T-cell (primary cell): ENCODE measurements at regions not wholly inside any gene's neighbourhood (a gene's known extent, or its start where the extent isn't known, plus 50 kb on each side); places are given as distances from the start of the nearest gene placed in this dataset.

Experiments
- ATAC-seq, 4 experiments: fragments of 200-7000 bp in 3 of 4; fragments of 150-1000 bp in 1 of 4; cut with Tn5 transposase; replicated peaks in 1 of 4; 1 replicate in 3 of 4; 2 replicates in 1 of 4; pipeline ENCODE4 v1.10.0; 2021; ENCODE audit warnings: moderate library complexity in 3 of 4, mild to moderate bottlenecking in 2 of 4, moderate number of reproducible peaks in 1 of 4
- CTCF ChIA-PET, 2 donors: fragments of 300-600 bp; sonication (Branson Sonifier 250); formaldehyde crosslinking; loops; one replicate each; lab custom pipeline; 2022; ENCODE audit warnings: antibody characterized with exemption in 2 of 2; lab: Charles Lee
- POLR2A ChIA-PET, 2 donors: fragments of 300-600 bp; sonication (Branson Sonifier 250); formaldehyde crosslinking; loops; one replicate each; lab custom pipeline; 2022; ENCODE audit warnings: antibody characterized with exemption in 2 of 2; lab: Charles Lee
- DNase-seq, 35 experiments: peaks; one replicate each; pipeline versions ENCODE4 v3.0.0 to v3.0.0-alpha.2; 2013 to 2023
- H3K27ac ChIP-seq: one replicate; pipeline ENCODE4 v1.5.1; 2013; ENCODE audit warnings: low read length
- H3K27me3 ChIP-seq, 2 experiments: replicated peaks in 1 of 2; 1 replicate in 1 of 2; 2 replicates in 1 of 2; pipeline versions ENCODE4 v1.6.1 to v1.7.0; 2013; ENCODE audit warnings: low read length in 1 of 2, mixed read lengths in 1 of 2; ENCODE audit not compliant: control insufficient read depth in 2 of 2, insufficient read depth in 2 of 2; ENCODE audit errors: extremely low read depth in 1 of 2
- H3K36me3 ChIP-seq, 2 donors: 1 replicate in 1 of 2; 2 replicates in 1 of 2; pipeline versions ENCODE4 v1.6.1 to v1.7.0; 2013; ENCODE audit warnings: low read length in 1 of 2; ENCODE audit not compliant: control insufficient read depth in 2 of 2, insufficient read depth in 1 of 2; ENCODE audit errors: extremely low read depth in 1 of 2
- H3K4me1 ChIP-seq, 2 experiments: 1 replicate in 1 of 2; 2 replicates in 1 of 2; pipeline versions ENCODE4 v1.6.1 to v1.7.0; 2013; ENCODE audit warnings: low read length in 2 of 2, mixed read lengths in 1 of 2; ENCODE audit not compliant: insufficient read depth in 2 of 2, control insufficient read depth in 1 of 2; ENCODE audit errors: extremely low read depth in 1 of 2
- H3K4me3 ChIP-seq, 2 donors: 1 replicate in 1 of 2; 2 replicates in 1 of 2; pipeline versions ENCODE4 v1.5.1 to v1.7.0; 2013; ENCODE audit warnings: mild to moderate bottlenecking in 2 of 2, low read length in 1 of 2, moderate library complexity in 1 of 2; ENCODE audit not compliant: control insufficient read depth in 1 of 2; ENCODE audit errors: extremely low read depth in 1 of 2
- H3K9me3 ChIP-seq: 2 replicates; pipeline ENCODE4 v1.7.0; 2013
- H3K27ac Mint-ChIP-seq, 2 donors: one replicate each; pipeline ENCODE4 v1.8.0; 2020 to 2021; ENCODE audit warnings: mild to moderate bottlenecking in 2 of 2, mixed read lengths in 2 of 2
- H3K27me3 Mint-ChIP-seq, 2 donors: one replicate each; pipeline ENCODE4 v1.8.0; 2021 to 2022; ENCODE audit warnings: mixed read lengths in 2 of 2
- H3K36me3 Mint-ChIP-seq: one replicate; pipeline ENCODE4 v1.8.0; 2021; ENCODE audit warnings: mixed read lengths
- H3K4me1 Mint-ChIP-seq, 3 donors: one replicate each; pipeline ENCODE4 v1.8.0; 2020 to 2022; ENCODE audit warnings: mixed read lengths in 3 of 3, mild to moderate bottlenecking in 1 of 3
- H3K4me3 Mint-ChIP-seq, 3 donors: one replicate each; pipeline ENCODE4 v1.8.0; 2020 to 2022; ENCODE audit warnings: mild to moderate bottlenecking in 3 of 3, mixed read lengths in 3 of 3, moderate library complexity in 3 of 3
- H3K9me3 Mint-ChIP-seq, 3 donors: one replicate each; pipeline ENCODE4 v1.8.0; 2020 to 2022; ENCODE audit warnings: mixed read lengths in 3 of 3
- WGBS: methylation state at CpG from one replicate; pipeline ENCODE4 v1.1.5; 2013; ENCODE audit warnings: missing lambda C conversion rate; ENCODE audit not compliant: insufficient coverage; 5-methylcytosine and 5-hydroxymethylcytosine counted together

- POLR2A ChIA-PET: no interaction called here
- Mint-ChIP-seq H3K36me3 (no peaks in the 10 kb centered on the region), H3K9me3 (peaks cover 0 to 5% (median 0%) of the 10 kb centered on the region in 3 donors), H3K4me1 (no peaks in the 10 kb centered on the region), H3K27me3 (peaks cover 25 to 28% of the 10 kb centered on the region in 2 donors), H3K4me3 (no peak overlapping the region), H3K27ac (no peak overlapping the region)
- CTCF ChIA-PET: no interaction called here
- DNase-seq: no peak
- H3K4me3 ChIP-seq: no peak overlapping the region
- H3K36me3 ChIP-seq: no peaks in the 10 kb centered on the region
- WGBS: 57% methylated on average over 1 of the region's 2 CpGs
- no peak for ATAC-seq
- no peaks in the 10 kb centered on the region for H3K9me3 ChIP-seq
- no peak overlapping the region for H3K27ac ChIP-seq
- no peaks in the 10 kb centered on the region for H3K4me1 ChIP-seq
- H3K27me3 ChIP-seq: peaks cover 0 to 17% of the 10 kb centered on the region in 2 experiments
These were observed 180.1 kb upstream of the NECTIN1 start for GRCh38 chr11:119909077-119909476.

GRCh38 chr11:119908573-119908904 is 179.5 kb upstream of the NECTIN1 start:
- Mint-ChIP-seq H3K4me1 (no peaks in the 10 kb centered on the region), H3K9me3 (peaks cover 0 to 2% (median 0%) of the 10 kb centered on the region in 3 donors), H3K27me3 (peaks cover 25 to 28% of the 10 kb centered on the region in 2 donors), H3K27ac (no peak overlapping the region), H3K4me3 (no peak overlapping the region), H3K36me3 (no peaks in the 10 kb centered on the region)
- CTCF ChIA-PET: no interaction called here
- H3K4me1 ChIP-seq: no peaks in the 10 kb centered on the region
- no peak overlapping the region for H3K4me3 ChIP-seq
- POLR2A ChIA-PET: no interaction called here
- no peaks in the 10 kb centered on the region for H3K36me3 ChIP-seq
- no peaks in the 10 kb centered on the region for H3K9me3 ChIP-seq
- 48% methylated on average over 3 of the region's 6 CpGs for WGBS
- DNase-seq: no peak
- no peak overlapping the region for H3K27ac ChIP-seq
- peaks cover 0 to 17% of the 10 kb centered on the region in 2 experiments for H3K27me3 ChIP-seq
- ATAC-seq: no peak

GRCh38 chr11:119907878-119908572 is 179.0 kb upstream of the NECTIN1 start:
- Histone ChIP-seq H3K27me3 (peaks cover 0 to 17% of the 10 kb centered on the region in 2 experiments), H3K9me3 (no peaks in the 10 kb centered on the region), H3K27ac (no peak overlapping the region), H3K4me3 (no peak overlapping the region), H3K36me3 (no peaks in the 10 kb centered on the region), H3K4me1 (no peaks in the 10 kb centered on the region)
- ChIA-PET POLR2A (no interaction called here), CTCF (no interaction called here)
- DNase-seq (no peak), ATAC-seq (no peak)
- no peaks in the 10 kb centered on the region for H3K36me3 Mint-ChIP-seq
- WGBS: 48% methylated on average over 11 of the region's 14 CpGs
- H3K4me3 Mint-ChIP-seq: no peak overlapping the region
- no peaks in the 10 kb centered on the region for H3K9me3 Mint-ChIP-seq
- peaks cover 21 to 28% of the 10 kb centered on the region in 2 donors for H3K27me3 Mint-ChIP-seq
- no peaks in the 10 kb centered on the region for H3K4me1 Mint-ChIP-seq
- no peak overlapping the region for H3K27ac Mint-ChIP-seq

- Mint-ChIP-seq H3K27ac (no peak overlapping the region), H3K4me1 (no peaks in the 10 kb centered on the region), H3K27me3 (peaks cover 21 to 28% of the 10 kb centered on the region in 2 donors), H3K36me3 (no peaks in the 10 kb centered on the region), H3K4me3 (no peak overlapping the region), H3K9me3 (no peaks in the 10 kb centered on the region)
- Histone ChIP-seq H3K4me1 (no peaks in the 10 kb centered on the region), H3K9me3 (no peaks in the 10 kb centered on the region), H3K4me3 (no peak overlapping the region), H3K36me3 (no peaks in the 10 kb centered on the region), H3K27ac (no peak overlapping the region), H3K27me3 (peaks cover 0 to 17% of the 10 kb centered on the region in 2 experiments)
- ChIA-PET CTCF (no interaction called here), POLR2A (no interaction called here)
- DNase-seq: no peak
- no peak for ATAC-seq
- WGBS: 84% methylated on average over 7 of the region's 10 CpGs
These were observed 178.3 kb upstream of the NECTIN1 start for GRCh38 chr11:119907122-119907851.

GRCh38 chr11:119906376-119906775 is 177.4 kb upstream of the NECTIN1 start:
- H3K4me3 ChIP-seq: no peak overlapping the region
- ChIA-PET CTCF (no interaction called here), POLR2A (no interaction called here)
- H3K36me3 ChIP-seq: no peaks in the 10 kb centered on the region
- H3K9me3 Mint-ChIP-seq: no peaks in the 10 kb centered on the region
- H3K4me3 Mint-ChIP-seq: no peak overlapping the region
- peaks cover 0 to 22% of the 10 kb centered on the region in 2 experiments for H3K27me3 ChIP-seq
- H3K27ac Mint-ChIP-seq: no peak overlapping the region
- no peaks in the 10 kb centered on the region for H3K4me1 Mint-ChIP-seq
- H3K9me3 ChIP-seq: no peaks in the 10 kb centered on the region
- no peak for DNase-seq
- WGBS: no CpG with 5 or more reads among the region's 8 CpGs
- peaks cover 24 to 29% of the 10 kb centered on the region in 2 donors for H3K27me3 Mint-ChIP-seq
- no peaks in the 10 kb centered on the region for H3K36me3 Mint-ChIP-seq
- H3K27ac ChIP-seq: no peak overlapping the region
- ATAC-seq: no peak
- no peaks in the 10 kb centered on the region for H3K4me1 ChIP-seq

- Histone ChIP-seq H3K4me1 (no peaks in the 10 kb centered on the region), H3K27me3 (peaks cover 0 to 13% of the 10 kb centered on the region in 2 experiments), H3K36me3 (no peaks in the 10 kb centered on the region), H3K9me3 (no peaks in the 10 kb centered on the region), H3K27ac (no peak overlapping the region), H3K4me3 (no peak overlapping the region)
- 54% methylated on average over 3 of the region's 4 CpGs for WGBS
- DNase-seq (no peak), ATAC-seq (no peak)
- no peaks in the 10 kb centered on the region for H3K4me1 Mint-ChIP-seq
- H3K9me3 Mint-ChIP-seq: no peaks in the 10 kb centered on the region
- no peak overlapping the region for H3K4me3 Mint-ChIP-seq
- peaks cover 18 to 30% of the 10 kb centered on the region in 2 donors for H3K27me3 Mint-ChIP-seq
- H3K27ac Mint-ChIP-seq: no peak overlapping the region
- ChIA-PET CTCF (no interaction called here), POLR2A (no interaction called here)
- H3K36me3 Mint-ChIP-seq: no peaks in the 10 kb centered on the region
These were observed 176.2 kb upstream of the NECTIN1 start for GRCh38 chr11:119905162-119905561.
